CD4-positive, alpha-beta T cell treated with Interleukin-21 for 1 hour (primary cell): ENCODE measurements at regions not wholly inside any gene's neighbourhood (a gene's known extent, or its start where the extent isn't known, plus 50 kb on each side); places are given as distances from the start of the nearest gene placed in this dataset.
"Not testable (repeated sequence)": the region's sequence is repeated elsewhere in the genome, so short reads cannot be mapped to it uniquely, and the experiment has no call there.

Experiments
- DNase-seq: peaks from one replicate; pipeline ENCODE4 v3.0.0-alpha.2; 2020

- DNase-seq, result no peak
Observed at GRCh38 chr7:34493752-34494151, 164.3 kb upstream of the NPSR1 start.

DNA sequence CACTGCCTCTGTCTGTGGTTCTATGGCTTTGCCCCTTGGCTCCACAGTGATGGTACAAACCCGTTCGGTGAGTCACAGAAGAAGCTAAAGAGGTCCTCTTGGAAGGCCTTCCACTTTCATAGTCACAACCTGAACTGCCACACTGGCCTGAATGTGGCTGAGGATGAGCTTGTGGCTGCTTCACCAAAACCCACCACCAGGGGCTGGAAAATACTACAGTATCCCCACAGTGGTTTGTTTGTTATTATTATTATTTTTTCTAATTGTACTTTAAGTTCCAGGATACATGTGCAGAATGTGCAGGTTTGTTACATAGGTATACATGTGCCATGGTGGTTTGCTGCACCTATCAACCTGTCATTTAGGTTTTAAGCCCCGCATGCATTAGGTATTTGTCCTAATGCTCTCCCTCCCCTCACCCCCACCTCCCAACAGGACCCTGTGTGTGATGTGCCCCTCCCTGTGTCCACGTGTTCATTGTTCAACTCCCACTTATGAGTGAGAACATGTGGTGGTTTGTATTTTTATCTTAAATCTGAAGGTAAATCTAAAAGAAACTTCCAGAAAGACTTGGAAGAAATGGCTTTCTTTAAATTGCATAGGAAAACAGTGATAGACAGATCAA is 160.8 kb upstream of the NPSR1 start:
- no peak for DNase-seq

DNA sequence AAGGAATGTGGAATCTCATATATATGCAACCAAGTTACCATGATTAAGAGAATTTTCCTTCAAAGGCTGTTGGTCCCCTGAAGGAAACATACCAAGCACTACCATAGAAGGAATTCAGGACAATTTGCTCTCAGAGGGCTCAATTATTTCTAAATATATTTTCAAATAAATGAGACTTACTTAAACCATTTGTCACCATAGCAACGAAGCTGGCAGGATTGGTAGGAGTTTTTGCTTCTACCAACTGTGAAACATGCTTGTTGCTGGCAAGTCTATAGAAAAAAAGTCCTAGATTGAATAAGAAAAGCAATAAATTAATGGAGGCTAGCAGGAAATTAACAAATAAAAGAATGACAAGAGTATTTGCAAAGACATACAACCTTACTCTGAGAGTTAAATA is 156.9 kb upstream of the NPSR1 start:
- no peak for DNase-seq

DNA sequence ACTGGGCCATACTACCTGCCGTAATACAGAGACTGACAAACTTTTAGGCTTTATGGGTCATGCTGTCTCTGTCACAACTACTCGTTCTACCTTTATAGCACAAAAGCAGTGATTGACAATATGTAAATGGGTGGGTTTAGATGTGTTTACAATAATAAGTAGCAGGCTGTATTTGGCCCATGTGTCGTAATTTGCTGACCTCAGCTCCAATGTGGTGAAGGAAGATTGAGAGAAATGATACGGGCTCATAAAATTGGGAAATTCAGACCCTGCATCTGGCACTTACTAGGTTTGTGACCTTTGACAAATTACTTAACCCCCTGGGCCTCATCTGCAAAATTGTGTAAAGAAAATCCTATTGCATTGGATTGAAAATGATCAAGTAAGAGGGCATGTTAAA is 150.8 kb upstream of the NPSR1 start:
- no peak for DNase-seq

GRCh38 chr7:34523226-34523918 is 134.6 kb upstream of the NPSR1 start:
- DNase-seq, result no peak

DNA sequence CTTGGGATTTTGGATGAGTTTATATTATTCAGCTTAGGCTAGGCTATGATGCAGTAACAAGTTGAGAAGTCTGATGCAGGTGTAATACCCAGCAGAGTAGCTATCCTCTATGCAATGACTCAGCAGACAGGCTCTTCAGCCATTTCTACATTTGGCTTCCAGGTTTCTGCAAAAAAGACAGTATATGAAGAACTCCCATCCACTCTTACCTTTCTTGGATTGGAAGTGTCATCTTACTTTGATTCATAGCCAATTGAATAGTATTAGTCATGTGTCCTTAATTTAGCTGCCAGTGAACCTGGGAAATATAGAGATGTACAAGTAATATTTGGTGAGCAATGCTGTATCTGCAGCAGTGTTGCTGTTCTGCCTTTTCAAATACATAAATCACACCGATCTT is 127.8 kb upstream of the NPSR1 start:
- DNase-seq, result no peak

DNA sequence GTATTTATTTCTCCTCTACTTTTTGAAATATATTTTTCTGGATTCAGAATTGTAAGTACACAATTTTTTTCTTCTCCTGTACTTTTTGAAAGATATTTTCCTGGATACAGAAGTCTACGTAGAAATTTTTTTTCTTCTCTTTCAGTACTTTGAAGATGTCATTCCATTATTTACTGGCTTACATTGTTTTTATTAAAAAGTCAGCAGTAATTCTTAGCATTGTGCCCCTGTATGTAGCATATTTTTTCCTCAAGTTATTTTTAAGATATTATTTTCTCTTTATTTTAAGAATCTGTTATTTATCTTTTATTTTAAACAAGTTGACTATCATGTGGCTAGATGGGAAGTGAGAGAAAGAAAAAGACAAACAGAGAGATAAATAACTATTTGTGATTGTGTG is 119.0 kb upstream of the NPSR1 start:
- no peak for DNase-seq

GRCh38 chr7:34544621-34545020 is 113.4 kb upstream of the NPSR1 start:
- no peak for DNase-seq

- no peak for DNase-seq
Observed at GRCh38 chr7:34550996-34551395, 107.0 kb upstream of the NPSR1 start.

GRCh38 chr7:34552502-34552901 is 105.5 kb upstream of the NPSR1 start:
- no peak for DNase-seq

GRCh38 chr7:34558022-34558421 is 100.0 kb upstream of the NPSR1 start:
- no peak for DNase-seq

- no peak for DNase-seq
Observed at GRCh38 chr7:34564091-34564490, 93.9 kb upstream of the NPSR1 start.

- DNase-seq, result no peak
Observed at GRCh38 chr7:34567906-34568305, 90.1 kb upstream of the NPSR1 start.

GRCh38 chr7:34569975-34570699 is 87.9 kb upstream of the NPSR1 start:
- DNase-seq, result no peak

DNA sequence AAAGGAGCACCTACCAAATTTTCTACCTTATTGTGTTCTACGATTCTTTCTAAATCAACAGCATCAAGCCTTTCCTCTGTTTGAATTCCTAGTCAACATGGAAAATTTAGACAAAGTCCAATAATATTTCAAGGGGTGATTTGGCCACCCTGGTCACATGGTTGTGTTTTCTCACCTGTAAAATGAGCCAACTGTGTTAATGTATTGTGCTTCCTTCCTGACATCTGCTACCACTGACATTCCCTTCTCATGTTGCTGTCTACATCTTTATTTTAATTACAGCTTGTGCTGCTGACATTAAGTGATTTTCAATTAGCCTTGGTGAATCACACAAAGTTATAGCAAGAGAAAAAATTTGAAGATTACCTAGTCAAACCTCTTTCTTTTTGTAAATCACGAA is 83.0 kb upstream of the NPSR1 start:
- no peak for DNase-seq

DNA sequence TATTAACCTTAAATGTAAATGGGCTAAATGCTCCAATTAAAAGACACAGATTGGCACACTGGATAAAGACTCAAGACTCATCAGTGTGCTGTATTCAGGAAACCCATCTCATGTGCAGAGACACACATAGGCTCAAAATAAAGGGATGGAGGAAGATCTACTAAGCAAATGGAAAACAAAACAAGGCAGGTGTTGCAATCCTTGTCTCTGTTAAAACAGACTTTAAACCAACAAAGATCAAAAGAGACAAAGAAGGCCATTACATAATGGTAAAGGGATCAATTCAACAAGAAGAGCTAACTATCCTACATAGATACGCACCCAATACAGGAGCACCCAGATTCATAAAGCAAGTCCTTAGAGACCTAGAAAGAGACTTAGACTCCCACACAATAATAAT is 80.1 kb upstream of the NPSR1 start:
- not testable (repeated sequence) for DNase-seq

DNA sequence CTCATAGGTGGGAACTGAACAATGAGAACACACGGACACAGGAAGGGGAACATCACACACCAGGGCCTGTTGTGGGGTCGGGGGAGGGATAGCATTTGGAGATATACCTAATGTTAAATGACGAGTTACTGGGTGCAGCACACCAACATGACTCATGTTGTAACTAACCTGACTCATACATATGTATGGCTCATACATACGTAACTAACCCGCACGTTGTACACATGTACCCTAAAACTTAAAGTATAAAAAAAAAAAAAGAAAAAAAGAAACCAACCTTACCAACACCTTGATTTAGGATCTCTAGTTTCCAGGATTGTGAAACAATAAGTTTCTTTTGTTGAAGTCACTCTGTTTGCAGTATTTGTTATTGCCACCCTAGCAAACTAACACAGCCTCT is 76.3 kb upstream of the NPSR1 start:
- not testable (repeated sequence) for DNase-seq

GRCh38 chr7:34584526-34584925 is 73.5 kb upstream of the NPSR1 start:
- no peak for DNase-seq

GRCh38 chr7:34596887-34597286 is 61.1 kb upstream of the NPSR1 start:
- no peak for DNase-seq

- DNase-seq, result no peak
Observed at GRCh38 chr7:34603711-34604444, 54.1 kb upstream of the NPSR1 start.
